Natural killer cell (primary cell): ENCODE measurements at regions not wholly inside any gene's neighbourhood (a gene's known extent, or its start where the extent isn't known, plus 50 kb on each side); places are given as distances from the start of the nearest gene placed in this dataset.

Experiments used
- ATAC-seq, 3 donors: fragments of 150-1000 bp in 2 of 3; fragments of 200-7000 bp in 1 of 3; cut with Tn5 transposase; 1 replicate in 1 of 3; 2 replicates in 2 of 3; pipeline ENCODE4 v1.10.0; 2021; ENCODE audit warnings: mild to moderate bottlenecking in 2 of 3, moderate library complexity in 2 of 3
- DNase-seq, 2 donors: peaks; one replicate each; pipeline versions ENCODE4 v3.0.0 to v3.0.0-alpha.2; 2013 to 2021; ENCODE audit warnings: mixed read lengths in 1 of 2
- H3K27ac ChIP-seq: one replicate; pipeline ENCODE4 v1.5.1; 2013; ENCODE audit warnings: mild to moderate bottlenecking, low read length
- H3K27me3 ChIP-seq: one replicate; pipeline ENCODE4 v1.6.1; 2013; ENCODE audit warnings: low read length; ENCODE audit not compliant: control insufficient read depth, insufficient read depth
- H3K36me3 ChIP-seq: one replicate; pipeline ENCODE4 v1.6.1; 2013; ENCODE audit warnings: low read length; ENCODE audit not compliant: control insufficient read depth, insufficient read depth
- H3K4me1 ChIP-seq: one replicate; pipeline ENCODE4 v1.6.1; 2013; ENCODE audit warnings: low read length; ENCODE audit not compliant: control insufficient read depth, insufficient read depth
- H3K4me3 ChIP-seq: one replicate; pipeline ENCODE4 v1.5.1; 2013; ENCODE audit warnings: low read length
- H3K9me3 ChIP-seq: one replicate; pipeline ENCODE4 v1.6.1; 2013; ENCODE audit warnings: low read length; ENCODE audit not compliant: control insufficient read depth, insufficient read depth
- H3K27ac Mint-ChIP-seq, 2 donors: one replicate each; pipeline ENCODE4 v1.8.0; 2022; ENCODE audit warnings: mild to moderate bottlenecking in 2 of 2, mixed read lengths in 2 of 2, moderate library complexity in 1 of 2
- H3K27me3 Mint-ChIP-seq, 2 donors: one replicate each; pipeline ENCODE4 v1.8.0; 2022; ENCODE audit warnings: low read depth in 2 of 2, mixed read lengths in 2 of 2
- H3K36me3 Mint-ChIP-seq: one replicate; pipeline ENCODE4 v1.8.0; 2022; ENCODE audit warnings: mixed read lengths
- H3K4me1 Mint-ChIP-seq, 2 donors: one replicate each; pipeline ENCODE4 v1.8.0; 2022; ENCODE audit warnings: mixed read lengths in 2 of 2
- H3K4me3 Mint-ChIP-seq: one replicate; pipeline ENCODE4 v1.8.0; 2022; ENCODE audit warnings: mild to moderate bottlenecking, moderate library complexity, mixed read lengths
- H3K9me3 Mint-ChIP-seq, 2 donors: one replicate each; pipeline ENCODE4 v1.8.0; 2022; ENCODE audit warnings: mixed read lengths in 2 of 2
- CTCF ChIP-seq: fragments of 200-600 bp; IDR thresholded peaks from one replicate; pipeline ENCODE4 v1.8.0; 2022; ENCODE audit warnings: antibody characterized with exemption
- WGBS: methylation state at CpG from one replicate; pipeline ENCODE4 v1.1.7; 2013; ENCODE audit warnings: missing lambda C conversion rate; ENCODE audit not compliant: insufficient coverage; 5-methylcytosine and 5-hydroxymethylcytosine counted together
- intact Hi-C: fragments of 100-400 bp; cut with micrococcal nuclease; formaldehyde crosslinking; loops from one replicate; pipeline ENCODE4 v1.14.2; 2022

- TF ChIP-seq CTCF, result no peak
- Histone ChIP-seq H3K27me3 (no peaks in the 10 kb centered on the region), H3K4me3 (no peak overlapping the region), H3K4me1 (no peaks in the 10 kb centered on the region), H3K36me3 (no peaks in the 10 kb centered on the region), H3K9me3 (no peaks in the 10 kb centered on the region), H3K27ac (no peak overlapping the region)
- Mint-ChIP-seq H3K27me3 (peaks cover 17 to 48% of the 10 kb centered on the region in 2 donors), H3K4me3 (no peak overlapping the region), H3K4me1 (no peaks in the 10 kb centered on the region), H3K27ac (no peak overlapping the region), H3K9me3 (no peaks in the 10 kb centered on the region), H3K36me3 (no peaks in the 10 kb centered on the region)
- WGBS, result 89% methylated on average over 10 of the region's 10 CpGs
- ATAC-seq, result no peak
- DNase-seq, result no peak
- intact Hi-C loops, result no loop called here
Measured at GRCh38 chr1:29497395-29498125, 261.2 kb downstream of the PTPRU start.

- H3K9me3 Mint-ChIP-seq, result no peaks in the 10 kb centered on the region
- Histone ChIP-seq H3K27me3 (no peaks in the 10 kb centered on the region), H3K4me3 (no peak overlapping the region), H3K4me1 (no peaks in the 10 kb centered on the region), H3K36me3 (no peaks in the 10 kb centered on the region), H3K9me3 (no peaks in the 10 kb centered on the region), H3K27ac (no peak overlapping the region)
- DNase-seq (no peak), ATAC-seq (no peak)
- H3K27me3 Mint-ChIP-seq, result peaks cover 15 to 48% of the 10 kb centered on the region in 2 donors
- H3K4me3 Mint-ChIP-seq, result no peak overlapping the region
- no peaks in the 10 kb centered on the region for H3K4me1 Mint-ChIP-seq
- no peaks in the 10 kb centered on the region for H3K36me3 Mint-ChIP-seq
- no peak overlapping the region for H3K27ac Mint-ChIP-seq
- WGBS, result 90% methylated on average over 8 of the region's 8 CpGs
- intact Hi-C loops, result no loop called here
- no peak for TF ChIP-seq CTCF
Measured at GRCh38 chr1:29496701-29497100, 260.4 kb downstream of the PTPRU start.

- no peak overlapping the region for H3K27ac ChIP-seq
- no peak for TF ChIP-seq CTCF
- H3K27ac Mint-ChIP-seq, result no peak overlapping the region
- no peaks in the 10 kb centered on the region for H3K9me3 ChIP-seq
- no peaks in the 10 kb centered on the region for H3K9me3 Mint-ChIP-seq
- H3K4me3 ChIP-seq, result no peak overlapping the region
- peaks cover 7 to 13% of the 10 kb centered on the region in 2 donors for H3K27me3 Mint-ChIP-seq
- H3K4me1 ChIP-seq, result no peaks in the 10 kb centered on the region
- no peaks in the 10 kb centered on the region for H3K36me3 ChIP-seq
- DNase-seq, result no peak
- H3K4me3 Mint-ChIP-seq, result no peak overlapping the region
- H3K36me3 Mint-ChIP-seq, result no peaks in the 10 kb centered on the region
- ATAC-seq, result no peak
- 74% methylated on average over 11 of the region's 11 CpGs for WGBS
- no peaks in the 10 kb centered on the region for H3K4me1 Mint-ChIP-seq
- H3K27me3 ChIP-seq, result no peaks in the 10 kb centered on the region
- intact Hi-C loops, result no loop called here
Measured at GRCh38 chr1:29490204-29490934, 254.0 kb downstream of the PTPRU start.
